Fibroblast of upper back skin (primary cell): ENCODE measurements at regions not wholly inside any gene's neighbourhood (a gene's known extent, or its start where the extent isn't known, plus 50 kb on each side); places are given as distances from the start of the nearest gene placed in this dataset.
A peak's percentile ranks its signal among the peaks of the same experiment; 100 is the strongest.
"Not testable (repeated sequence)": the region's sequence is repeated elsewhere in the genome, so short reads cannot be mapped to it uniquely, and the experiment has no call there.

ENCODE experiments used
- DNase-seq: peaks from one replicate; pipeline ENCODE4 v3.0.0-alpha.2; 2013

DNA sequence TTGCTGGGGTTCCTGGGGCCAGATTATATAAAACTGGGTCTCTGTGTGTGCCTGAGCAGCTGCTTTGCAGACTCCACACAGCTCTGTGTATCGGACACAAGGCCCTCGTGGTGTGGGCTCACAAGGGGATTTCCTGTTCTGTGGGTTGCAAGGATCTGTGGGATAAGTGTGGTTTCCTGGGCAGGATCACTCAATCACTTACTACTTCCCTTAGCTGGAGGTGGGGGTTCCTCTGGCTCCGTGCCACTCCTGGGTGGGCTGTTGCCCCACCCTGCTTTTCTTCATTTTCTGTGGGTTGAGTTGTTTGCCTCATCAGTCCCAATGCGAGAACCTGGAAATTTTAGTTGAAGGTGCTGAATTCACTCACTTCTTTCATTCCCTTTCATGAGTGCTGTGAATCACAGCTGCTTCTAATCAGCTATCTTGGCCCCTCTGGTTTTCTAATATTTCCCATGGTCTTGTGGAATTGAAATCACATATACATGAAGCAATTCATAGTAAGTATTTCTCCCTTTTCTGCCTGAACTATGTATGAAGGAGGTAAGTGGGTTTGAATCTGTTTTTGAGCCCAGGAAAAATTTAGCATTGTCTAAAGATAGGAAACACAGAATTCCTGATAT is 196.3 kb downstream of the DCDC2C start:
- no peak for DNase-seq

DNA sequence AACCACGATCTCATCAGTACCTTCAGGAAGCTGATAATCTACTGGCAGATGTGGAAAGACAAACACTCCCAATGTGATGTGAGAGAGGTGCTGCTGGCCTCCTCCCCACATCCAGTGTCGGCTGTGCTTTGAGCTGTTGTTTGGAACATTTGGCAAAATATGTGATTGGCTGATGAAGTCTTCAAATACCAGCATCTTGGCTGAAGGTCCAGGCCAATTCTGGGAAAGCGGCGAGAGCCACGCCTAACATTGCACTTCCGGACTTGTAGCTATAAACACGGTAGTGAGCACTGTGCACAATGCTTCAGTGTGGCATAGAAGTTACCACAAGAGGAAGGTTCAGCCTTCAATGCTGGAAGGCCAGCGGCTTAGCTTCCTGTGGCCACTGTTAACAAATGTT is 198.8 kb downstream of the DCDC2C start:
- no peak for DNase-seq

DNA sequence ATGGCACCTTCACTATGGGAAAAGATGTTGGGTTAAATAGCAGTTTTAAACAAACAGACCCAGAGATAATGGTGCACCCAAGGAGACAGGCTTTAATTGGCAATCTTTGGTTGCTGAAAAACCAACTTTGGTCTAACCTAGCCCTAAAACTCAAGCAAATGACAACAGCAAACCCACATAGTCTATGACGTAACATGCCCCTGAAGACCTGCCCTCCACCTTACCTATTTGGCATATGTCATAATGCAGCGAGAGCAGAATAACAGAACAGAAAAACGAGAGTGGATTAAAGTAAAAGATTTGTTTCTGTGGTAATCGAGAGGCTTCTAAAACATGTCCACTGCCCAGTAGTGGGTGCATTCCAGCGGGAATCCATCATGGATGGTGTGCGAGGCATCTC is 200.7 kb downstream of the DCDC2C start:
- no peak for DNase-seq

DNA sequence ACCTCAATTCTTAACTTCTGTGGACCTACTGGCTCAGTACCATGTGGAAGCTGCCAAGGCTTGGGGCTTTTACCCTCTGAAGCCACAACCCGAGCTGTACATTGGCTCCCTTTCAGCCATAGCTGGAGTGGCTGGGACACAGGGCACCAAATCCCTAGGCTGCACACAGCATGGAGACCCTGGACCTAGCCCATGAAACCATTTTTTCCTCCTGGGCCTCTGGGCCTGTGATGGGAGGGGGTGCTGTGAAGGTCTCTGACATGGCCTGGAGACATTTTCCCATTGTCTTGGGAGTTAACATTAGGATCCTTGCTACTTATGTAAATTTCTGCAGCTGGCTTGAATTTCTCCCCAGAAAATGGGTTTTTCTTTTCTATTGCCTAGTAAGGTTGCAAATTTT is 205.1 kb downstream of the DCDC2C start:
- DNase-seq = not testable (repeated sequence)

DNA sequence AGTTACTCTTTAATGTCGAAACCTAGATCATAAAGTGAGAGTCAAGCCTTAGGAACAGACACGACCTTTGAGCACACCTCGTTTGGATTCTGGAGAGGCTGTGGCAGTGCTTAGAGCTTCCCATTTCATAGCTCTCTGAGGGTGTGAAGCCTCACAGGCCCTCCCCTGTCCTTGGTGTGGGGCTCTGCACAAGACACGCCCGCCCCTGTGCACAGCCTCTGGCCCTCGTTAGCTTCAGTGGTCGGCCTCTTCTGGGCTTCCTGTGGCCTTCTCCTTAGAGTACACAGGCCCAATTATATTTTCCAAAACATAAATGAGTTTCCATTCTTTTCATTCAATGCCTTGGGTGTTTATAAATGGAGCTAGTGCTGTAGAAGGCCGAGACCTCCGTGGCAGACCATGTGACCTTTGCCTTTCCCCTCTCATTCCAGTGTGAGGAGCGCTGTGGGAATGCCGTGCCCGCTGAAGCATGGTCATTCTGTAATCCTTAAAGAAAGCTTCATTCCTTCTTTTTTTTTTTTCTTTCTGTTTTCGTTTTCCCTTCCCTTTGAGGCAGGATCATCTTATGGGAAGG is 208.6 kb downstream of the DCDC2C start:
- no peak for DNase-seq

DNA sequence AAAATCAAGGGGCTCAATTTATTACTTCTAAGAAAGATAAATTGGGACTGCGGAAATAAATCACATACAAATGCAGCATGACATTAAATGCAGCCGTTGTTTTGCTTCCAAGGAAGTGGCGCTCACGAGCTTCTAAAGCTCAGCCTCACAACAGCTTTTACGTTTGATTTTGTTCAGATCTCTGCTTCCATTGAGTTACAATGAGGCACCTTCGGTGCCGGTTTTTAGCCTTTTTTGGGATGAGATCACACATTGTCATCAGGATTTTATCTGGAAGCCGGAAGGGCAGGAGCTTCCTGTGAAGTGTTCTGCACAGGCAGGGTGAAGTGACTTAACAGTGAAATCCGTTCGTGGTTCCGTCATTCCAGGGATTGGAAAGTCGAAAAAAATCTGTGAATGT is 209.8 kb downstream of the DCDC2C start:
- no peak for DNase-seq

DNA sequence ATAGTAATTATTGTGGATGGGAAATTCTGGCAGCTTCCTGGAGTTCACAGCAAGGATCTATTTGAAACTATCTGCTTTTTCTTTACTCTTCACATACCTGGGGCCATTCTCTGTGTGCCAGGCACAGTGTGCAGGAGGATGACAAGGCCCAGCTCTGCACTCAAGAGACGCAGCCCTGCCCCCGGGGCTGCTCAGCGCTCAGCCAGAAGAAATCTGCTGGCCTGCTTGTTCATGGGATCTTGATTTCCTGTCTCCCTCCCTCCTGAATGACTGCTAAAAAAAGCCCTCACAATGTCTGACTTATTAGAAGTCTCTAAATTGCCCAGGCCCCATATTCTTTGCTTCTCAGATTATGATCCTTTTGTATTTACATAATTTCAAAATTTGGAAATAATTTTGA is 210.9 kb downstream of the DCDC2C start:
- no peak for DNase-seq

DNA sequence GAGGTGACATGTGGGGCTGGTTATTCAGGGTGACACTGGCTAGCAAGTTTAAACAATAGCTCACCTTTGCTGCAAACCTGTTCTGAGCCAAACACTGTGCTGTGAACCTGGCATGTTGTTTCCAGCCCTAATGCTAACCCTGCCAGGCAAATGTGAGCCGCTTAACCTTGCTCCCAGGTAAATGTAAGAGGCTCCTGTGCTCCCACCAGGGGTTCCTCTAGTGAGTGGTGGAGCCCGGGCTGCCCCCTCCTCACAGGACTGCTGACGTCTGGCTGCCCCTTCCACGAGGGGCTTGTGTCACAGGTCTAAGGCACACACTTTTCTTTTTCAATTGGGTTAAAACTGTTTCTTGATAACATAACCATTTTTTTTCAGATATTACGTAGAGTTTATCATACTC is 223.7 kb downstream of the DCDC2C start:
- no peak for DNase-seq

DNA sequence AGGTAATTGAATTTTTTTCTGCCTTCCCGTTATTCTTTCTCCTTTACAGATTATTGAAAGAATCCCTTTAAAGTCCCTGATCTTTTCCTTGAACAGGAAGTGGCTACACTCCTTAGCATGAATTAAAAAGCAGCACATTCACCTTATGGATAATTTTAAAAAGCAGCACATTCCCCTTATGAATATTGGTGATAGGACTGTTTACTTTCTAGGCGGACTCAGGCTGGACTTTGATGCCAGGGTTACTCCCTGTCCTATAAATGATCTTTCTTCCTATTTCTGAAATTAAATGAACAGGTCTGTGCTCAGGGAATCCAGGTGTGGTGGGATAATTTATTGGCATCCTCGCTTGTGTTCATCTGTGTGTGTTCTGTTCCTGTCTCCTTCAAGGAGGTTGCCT is 226.0 kb downstream of the DCDC2C start:
- DNase-seq = no peak

DNA sequence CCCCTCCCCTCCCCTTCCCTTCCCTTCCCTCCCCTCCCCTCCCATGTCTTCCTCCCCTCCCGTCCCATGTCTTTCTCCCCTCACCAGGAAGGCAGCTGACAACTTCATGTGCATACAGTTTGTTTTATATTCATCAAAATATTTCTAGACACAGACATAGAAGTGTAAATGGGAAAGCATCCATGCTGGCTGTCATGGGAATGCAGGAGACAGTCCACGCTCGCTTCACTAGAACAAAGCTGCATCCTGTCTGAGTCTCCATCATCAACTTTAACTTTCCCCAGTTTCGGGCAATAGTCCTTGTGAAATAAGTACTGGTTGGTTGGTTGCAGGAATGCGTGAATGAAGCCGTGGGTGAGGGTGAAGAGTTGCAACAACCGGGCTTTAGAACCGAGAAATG is 226.9 kb downstream of the DCDC2C start:
- DNase-seq = no peak

DNA sequence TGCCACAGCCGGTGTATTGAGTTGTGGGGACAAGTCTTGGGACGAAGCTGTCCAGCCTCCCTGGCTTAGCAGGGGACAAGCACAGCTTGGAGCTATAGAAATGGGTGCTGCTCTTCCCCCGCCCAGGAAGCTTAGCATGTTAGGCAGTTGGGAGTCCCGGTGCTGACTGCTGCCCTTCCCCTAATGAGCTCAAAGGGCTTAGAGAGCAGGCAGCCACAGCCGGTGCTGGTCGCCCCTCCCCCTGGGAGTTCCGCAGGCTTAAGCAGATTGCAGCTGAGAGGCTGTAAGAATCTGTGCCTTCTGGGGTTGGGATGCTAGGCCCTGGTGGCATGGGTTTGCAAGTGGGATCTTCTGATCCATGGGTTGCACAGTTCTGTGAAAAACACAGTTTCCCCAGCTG is 237.3 kb downstream of the DCDC2C start:
- DNase-seq = no peak

DNA sequence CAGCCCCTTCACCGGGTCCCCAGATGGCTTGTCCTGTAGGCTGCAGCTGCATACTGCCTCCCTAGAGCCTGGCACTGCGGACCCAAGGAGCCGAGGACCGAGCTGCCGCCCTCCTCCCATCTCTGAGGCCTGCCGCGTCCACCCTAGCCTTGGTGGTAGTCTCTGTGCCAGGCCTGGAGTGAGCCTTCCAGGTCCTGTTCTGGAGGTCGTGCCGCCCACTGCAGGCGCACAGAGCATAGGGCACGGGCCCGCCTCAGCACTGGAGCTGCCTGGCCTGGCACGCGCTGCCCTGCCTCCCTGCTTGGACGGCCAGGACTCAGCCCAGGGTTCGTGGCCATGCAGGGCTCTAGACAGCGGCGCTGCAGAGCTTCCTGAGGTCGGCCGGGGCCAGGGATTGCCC is 239.5 kb downstream of the DCDC2C start:
- DNase-seq = no peak

DNA sequence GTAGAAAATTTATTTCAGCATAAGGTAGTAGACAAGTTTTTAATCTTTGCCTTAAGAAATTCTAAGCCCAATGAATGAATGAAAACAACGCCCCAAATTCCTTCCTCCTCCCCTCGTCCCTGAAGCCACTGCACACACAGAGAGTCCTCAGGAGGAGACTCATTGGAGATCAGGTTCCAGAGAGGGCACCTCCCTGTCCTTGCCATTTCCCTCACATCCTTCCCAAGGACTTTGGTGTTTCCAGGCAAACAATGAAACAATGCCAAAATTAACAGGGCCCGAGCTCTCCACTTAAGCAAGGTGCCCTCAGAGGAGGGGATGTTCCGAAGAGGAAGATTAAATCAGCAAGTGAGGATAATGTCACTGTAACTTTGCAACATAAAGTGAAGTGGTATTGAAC is 240.7 kb downstream of the DCDC2C start:
- DNase-seq = no peak

DNA sequence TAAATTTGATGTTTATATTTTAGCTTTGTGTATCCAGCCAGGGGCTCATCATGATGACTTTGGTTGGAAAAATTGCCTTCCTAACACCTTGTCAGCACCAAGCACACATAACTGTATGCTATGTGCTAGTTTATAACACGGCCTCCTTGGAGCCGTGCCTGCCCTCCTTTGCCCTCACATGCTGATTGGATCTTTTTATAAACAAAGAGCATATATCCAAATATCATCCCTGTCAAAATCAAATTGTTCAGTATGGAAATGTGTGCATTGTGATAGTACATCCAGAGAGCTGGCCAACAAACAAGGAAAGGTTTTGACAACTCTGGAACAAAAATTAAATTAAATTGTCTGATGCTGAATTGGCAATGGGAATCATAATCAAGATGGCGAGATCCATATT is 241.5 kb downstream of the DCDC2C start:
- DNase-seq = no peak

DNA sequence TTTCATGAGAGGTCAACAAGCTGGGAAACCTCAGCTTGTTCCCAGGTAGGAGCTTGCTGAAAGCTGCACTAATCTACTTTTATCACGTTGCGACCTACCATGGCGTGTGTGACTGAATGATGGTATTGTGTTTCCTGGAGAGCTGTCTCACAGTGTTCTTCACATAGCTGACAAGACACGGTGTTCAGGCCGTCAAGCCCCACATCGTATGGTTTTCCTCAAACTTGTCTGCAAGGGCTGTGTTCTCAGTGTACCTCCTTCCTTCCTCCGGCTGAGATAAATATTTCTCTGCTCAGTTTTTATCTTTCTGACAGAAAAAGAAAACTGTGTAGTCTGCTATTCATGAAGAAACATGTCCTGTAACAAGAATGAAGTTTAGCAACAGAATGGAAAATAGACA is 244.8 kb downstream of the DCDC2C start:
- DNase-seq = no peak

DNA sequence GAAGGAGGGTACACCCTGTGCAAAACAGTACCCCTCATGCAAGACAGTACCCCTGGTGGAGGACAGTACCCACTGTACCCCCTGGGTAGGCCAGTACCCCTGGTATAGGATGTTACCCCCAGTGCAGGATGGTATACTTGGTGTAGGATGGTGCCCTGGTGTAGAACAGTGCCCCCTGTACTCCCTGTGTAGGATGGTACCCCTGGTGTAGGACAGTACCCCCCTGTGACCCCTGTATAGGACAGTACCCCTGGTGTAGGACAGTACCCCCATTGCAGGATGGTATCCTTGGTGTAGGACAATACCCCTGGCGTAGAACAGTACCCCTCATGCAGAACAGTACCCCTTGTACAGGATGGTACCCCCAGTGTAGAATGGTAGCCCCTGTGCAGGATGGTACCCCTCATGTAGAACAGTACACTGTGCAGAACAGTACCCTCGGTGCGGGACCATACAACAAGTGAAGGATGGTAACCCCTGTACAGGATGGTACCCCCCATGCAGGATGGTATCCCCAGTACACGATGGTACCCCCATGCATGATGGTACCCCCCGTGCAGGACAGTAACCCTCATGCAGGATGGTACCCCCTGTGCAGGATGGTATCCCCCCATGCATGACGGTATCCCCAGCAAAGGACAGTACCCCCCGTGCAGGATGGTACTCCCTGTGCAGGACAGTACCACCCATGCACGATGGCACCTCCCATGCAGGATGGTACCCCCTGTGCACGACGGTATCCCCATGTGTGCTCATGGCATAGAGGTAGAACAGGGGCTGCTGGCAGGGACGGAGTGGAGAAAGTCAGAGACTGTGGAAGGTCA is 248.0 kb downstream of the DCDC2C start:
- no peak for DNase-seq

DNA sequence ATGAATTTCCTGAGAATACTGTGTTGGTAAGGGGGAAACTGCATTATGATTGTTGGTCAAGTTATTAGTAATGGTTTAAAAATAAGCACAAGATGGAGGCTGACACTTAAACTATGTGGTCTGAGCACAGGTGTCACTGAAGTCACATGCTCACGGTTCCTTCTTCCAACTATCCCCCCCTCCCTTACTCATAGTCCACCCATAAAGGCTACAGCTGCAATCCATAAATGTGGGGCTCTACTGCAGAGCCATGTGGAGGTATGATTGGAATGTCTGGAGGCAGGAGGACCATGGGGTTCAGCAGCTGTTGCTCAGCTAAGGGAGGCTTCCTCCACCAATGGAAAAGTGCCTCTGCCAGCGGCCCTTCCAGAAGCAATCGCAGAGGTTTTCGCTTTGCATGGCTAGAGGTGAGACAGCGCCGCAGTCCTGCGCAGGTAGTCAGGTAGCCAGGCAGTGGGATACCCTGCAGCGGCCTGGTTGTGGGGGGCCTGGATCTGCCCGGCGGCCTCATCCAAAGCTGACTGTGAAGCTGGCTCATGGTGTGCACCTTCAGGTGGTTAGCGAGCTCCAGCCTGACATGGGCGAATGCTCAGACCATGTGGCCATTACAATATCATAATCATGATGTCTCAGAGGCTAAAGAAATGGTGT is 249.6 kb downstream of the DCDC2C start:
- DNase-seq = no peak

DNA sequence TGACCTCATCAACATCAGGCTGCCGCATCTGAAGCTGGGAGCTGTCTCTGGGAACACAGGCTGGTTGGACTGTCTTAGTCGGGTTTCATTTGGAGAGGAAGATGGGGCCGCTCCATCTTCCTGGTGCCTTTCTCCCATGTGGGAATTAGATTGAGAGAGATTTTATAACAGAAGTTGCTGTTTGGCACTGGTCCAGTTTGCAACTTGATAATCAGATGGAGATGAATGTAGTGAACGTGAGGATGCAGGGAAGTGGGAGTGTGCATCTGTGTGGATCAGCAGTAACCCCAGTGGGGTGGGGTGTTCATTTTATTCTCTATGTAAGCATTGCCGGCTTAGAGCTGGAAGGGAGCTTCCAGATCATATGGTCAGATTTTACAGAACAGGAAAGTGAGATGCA is 250.9 kb downstream of the DCDC2C start:
- DNase-seq = no peak

DNA sequence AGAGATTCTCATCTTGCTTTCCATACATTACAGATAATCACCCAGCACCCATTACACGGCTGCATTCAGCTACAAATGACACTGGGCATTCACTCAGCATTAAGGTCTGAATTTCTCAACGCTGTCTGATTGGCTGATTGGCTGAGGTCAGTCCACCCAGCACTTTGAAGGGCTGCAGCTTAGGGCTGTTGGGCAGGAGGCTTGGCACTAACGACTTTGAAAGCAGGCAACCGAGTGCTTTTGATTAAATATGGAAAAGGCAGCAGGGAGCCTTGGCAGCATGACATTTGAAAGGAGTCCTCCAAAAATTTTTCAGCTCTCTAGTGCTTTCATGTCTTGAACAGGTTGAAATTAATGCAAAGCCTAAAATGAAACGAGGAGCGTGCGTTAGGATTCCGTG is 253.0 kb downstream of the DCDC2C start:
- no peak for DNase-seq

DNA sequence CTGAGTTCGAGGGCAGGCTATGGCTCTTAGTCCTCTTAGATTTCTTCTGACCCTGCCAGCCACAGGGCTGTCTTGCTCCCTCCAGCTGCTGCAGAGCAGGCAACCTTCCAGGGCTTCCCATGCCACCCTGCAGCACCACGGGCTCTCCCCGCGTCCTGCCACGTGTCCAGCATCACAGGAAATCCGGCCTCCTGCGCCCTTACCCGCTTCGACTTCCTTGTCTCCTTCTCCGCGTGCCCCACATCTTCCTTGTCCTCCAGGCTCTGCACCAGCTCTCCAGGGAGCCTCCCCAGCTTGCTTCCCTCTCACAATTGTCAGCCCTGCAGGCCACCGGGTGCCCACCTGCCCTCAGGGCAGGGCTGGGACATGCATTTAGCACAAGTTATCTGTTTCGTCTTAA is 253.5 kb downstream of the DCDC2C start:
- DNase-seq = no peak

DNA sequence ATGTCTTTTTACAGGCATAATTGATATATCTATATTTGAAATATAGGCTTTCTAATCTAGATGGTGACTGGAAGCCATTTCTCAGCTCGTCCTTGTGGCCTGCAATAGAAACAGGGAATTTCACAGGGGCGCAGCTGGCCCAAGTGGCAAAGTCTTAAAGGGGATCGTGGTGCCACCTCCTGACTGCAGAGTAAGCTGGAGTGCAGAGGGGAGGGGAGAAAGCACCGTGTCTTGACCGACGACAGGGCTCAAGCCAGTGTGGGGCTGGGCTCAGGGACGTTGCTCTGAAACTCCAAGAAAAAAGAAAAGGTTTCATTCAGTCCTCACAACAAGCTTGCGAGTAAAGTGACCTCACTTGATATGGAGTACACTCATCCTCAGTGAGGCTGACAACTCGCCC is 255.1 kb downstream of the DCDC2C start:
- no peak for DNase-seq

DNA sequence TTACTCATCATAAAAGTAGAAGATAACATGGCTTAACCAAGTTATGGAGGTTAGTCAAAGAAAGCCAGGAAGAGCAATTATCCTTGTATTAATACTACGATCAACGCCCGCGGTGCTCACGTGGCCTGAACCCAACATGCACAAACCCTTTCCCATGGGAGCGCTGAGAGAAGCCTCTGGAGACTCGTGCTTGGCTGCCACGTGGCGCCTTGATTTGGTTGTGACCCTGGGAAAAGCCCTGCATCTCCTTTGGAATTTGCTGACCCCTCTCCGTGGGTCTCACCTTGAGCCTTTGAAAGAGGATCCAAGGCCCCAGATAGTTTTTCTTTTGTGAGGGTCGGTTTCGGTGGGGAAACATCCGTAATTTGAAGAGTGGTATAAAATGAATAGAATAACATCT is 255.6 kb downstream of the DCDC2C start:
- no peak for DNase-seq

DNA sequence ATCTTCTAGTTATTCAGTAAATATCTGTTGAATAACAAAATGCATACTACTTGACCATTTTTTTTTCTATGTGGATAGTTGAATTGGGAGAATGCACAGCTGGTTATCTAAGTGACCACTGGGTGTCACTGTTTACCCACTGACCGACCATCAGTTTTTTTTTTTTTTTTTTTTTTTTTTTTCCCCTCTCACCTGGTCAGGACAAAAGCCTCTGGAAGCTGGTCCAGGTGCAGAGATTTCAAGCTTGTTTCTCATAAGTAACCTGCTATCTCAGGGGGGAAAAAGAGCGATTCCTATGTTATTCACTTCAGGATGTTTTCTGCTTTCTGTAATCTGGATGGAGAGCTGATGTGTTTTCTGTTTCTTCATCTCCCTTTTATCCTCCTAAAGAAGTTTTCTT is 256.0 kb downstream of the DCDC2C start:
- peak; percentile 9 for DNase-seq

DNA sequence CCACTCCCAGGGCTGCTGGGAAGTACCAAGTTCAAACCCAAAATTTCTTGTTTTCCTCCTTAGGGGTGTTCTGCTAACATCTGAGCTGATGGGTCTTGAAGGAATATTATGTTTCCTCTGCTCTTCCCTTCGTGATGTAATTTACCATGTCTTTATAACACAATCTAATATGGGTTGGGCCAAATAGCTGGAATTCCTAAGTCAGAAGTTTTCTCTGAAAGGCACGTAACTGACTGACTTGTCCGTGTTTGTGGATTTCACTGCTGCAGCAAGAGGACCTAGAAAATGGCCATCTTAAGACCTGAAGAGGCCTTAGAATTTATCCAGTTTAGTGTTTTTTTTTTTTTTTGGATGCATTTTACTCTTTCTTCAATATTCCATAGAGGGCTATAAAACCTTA is 256.7 kb downstream of the DCDC2C start:
- peak; percentile 17 for DNase-seq
